ENCODE measurements at regions not wholly inside any gene's neighbourhood (a gene's known extent, or its start where the extent isn't known, plus 50 kb on each side); places are given as distances from the start of the nearest gene placed in this dataset.

- Histone ChIP-seq H3K4me3 (no peak overlapping the region), H3K4me1 (replicated peaks; ENCODE audit: insufficient read depth) (peaks cover 77% of the 10 kb centered on the region), H3F3A (ENCODE audit: insufficient read depth, low read depth) (peaks cover 49% of the 10 kb centered on the region), H3K79me2 (ENCODE audit: low read depth) (no peaks in the 10 kb centered on the region), H3K27me3 (ENCODE audit: insufficient read depth, low read depth) (no peaks in the 10 kb centered on the region), H3K27ac (no peak overlapping the region), H2AFZ (no peak overlapping the region), H3K36me3 (ENCODE audit: low read depth) (no peaks in the 10 kb centered on the region), H4K20me1 (ENCODE audit: insufficient read depth) (no peaks in the 10 kb centered on the region), H3K9me2 (ENCODE audit: insufficient read depth) (no peaks in the 10 kb centered on the region), H3K9me3 (ENCODE audit: insufficient read depth, low read depth) (no peaks in the 10 kb centered on the region), H3K4me2 (no peak overlapping the region)
- POLR2A ChIA-PET (ENCODE audit: unreplicated experiment): interaction anchor here (0.6 kb wide), 1 partner anchor 210 kb away, joined by 3 read pairs; no protein-coding TSS in a partner anchor
- no TSS peak for BruUV-seq (replicated peaks)
- intact Hi-C loops (cut with micrococcal nuclease; ENCODE audit: unreplicated experiment): no loop called here
- CTCF ChIA-PET: interaction anchor here (0.6 kb wide), 1 partner anchor 23 kb away, joined by 3 read pairs; no protein-coding TSS in a partner anchor
- DNase-seq: no peak
- no peak for TF ChIP-seq EZH2 (IDR thresholded peaks at IDR 0.05; ENCODE audit: low read depth)
- TF ChIP-seq, protein P1, sequence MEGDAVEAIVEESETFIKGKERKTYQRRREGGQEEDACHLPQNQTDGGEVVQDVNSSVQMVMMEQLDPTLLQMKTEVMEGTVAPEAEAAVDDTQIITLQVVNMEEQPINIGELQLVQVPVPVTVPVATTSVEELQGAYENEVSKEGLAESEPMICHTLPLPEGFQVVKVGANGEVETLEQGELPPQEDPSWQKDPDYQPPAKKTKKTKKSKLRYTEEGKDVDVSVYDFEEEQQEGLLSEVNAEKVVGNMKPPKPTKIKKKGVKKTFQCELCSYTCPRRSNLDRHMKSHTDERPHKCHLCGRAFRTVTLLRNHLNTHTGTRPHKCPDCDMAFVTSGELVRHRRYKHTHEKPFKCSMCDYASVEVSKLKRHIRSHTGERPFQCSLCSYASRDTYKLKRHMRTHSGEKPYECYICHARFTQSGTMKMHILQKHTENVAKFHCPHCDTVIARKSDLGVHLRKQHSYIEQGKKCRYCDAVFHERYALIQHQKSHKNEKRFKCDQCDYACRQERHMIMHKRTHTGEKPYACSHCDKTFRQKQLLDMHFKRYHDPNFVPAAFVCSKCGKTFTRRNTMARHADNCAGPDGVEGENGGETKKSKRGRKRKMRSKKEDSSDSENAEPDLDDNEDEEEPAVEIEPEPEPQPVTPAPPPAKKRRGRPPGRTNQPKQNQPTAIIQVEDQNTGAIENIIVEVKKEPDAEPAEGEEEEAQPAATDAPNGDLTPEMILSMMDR (conservative IDR thresholded peaks at IDR 0.05): no peak
These were observed 114.8 kb downstream of the COPS8 start for GRCh38 chr2:237200462-237200861.

DNA sequence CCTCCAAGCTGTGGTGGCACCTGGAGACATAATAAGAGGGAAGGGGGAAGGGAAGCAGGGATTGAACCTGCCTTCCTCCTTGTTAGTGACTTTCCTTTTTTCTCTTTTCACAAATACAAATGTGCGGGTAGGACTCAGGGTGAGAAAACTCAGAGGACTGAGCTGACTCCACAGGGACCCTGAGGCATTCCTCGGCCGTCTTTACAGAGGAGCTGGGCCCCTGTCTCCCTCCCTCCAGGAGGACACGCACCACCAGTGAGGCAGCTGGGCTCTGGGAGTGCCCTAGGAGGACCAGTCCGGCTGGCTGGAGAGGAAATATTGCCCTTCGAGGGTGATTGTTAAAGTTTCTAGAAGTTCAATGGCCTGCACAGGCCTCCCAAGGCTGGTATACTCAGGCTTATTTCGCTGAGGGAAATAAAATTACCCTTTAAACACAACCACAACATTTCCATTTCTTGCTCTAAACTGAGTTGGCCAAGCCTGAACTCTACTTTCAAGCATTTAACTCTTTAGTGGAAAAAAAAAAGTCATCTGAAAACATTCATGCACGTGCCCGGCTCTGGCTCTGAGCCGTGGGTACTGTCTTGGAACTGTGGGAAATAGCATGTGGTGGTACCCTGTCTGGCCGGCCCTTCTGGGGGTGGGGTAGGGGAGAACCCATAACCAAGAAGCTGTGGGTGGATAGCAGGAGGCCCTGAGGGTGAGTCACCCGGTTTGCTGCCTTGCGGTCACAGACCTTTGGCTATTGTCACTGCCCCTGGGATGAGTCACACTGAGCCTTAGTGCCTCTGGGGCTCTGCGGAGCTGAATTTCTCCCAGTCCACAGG lies 116.0 kb downstream of the COPS8 start:
- ChIA-PET CTCF (interaction anchor here (0.6 to 1.3 kb wide), 4 partner anchors 20 to 220 kb away, joined by 3 to 5 read pairs (median 5); no protein-coding TSS in a partner anchor), POLR2A (ENCODE audit: unreplicated experiment) (interaction anchor here (0.5 to 0.7 kb wide), 5 partner anchors 20 to 1493 kb away, joined by 3 to 5 read pairs (median 3); no protein-coding TSS in a partner anchor)
- H3K9me2 ChIP-seq (ENCODE audit: insufficient read depth): no peaks in the 10 kb centered on the region
- H3K4me2 ChIP-seq: peak overlapping the region; percentile 74
- intact Hi-C loops (cut with micrococcal nuclease; ENCODE audit: unreplicated experiment): loop anchor here (1.0 to 2.0 kb wide), 3 partner anchors 25 to 97 kb away; no protein-coding TSS in a partner anchor
- peak; percentile 94 to 97 for DNase-seq
- H3K36me3 ChIP-seq (ENCODE audit: low read depth): no peaks in the 10 kb centered on the region
- H2AFZ ChIP-seq: peak overlapping the region; percentile 20; the same call in 1 of the 2 replicates
- no peak for TF ChIP-seq EZH2 (IDR thresholded peaks at IDR 0.05; ENCODE audit: low read depth)
- TF ChIP-seq, protein P1 (conservative IDR thresholded peaks at IDR 0.05): no peak
- no peaks in the 10 kb centered on the region for H4K20me1 ChIP-seq (ENCODE audit: insufficient read depth)
- H3K9me3 ChIP-seq (ENCODE audit: insufficient read depth, low read depth): no peaks in the 10 kb centered on the region
- H3F3A ChIP-seq (ENCODE audit: insufficient read depth, low read depth): peaks cover 42% of the 10 kb centered on the region
- H3K4me3 ChIP-seq: peak overlapping the region; percentile 36; the same call in 1 of the 2 replicates
- H3K4me1 ChIP-seq (replicated peaks; ENCODE audit: insufficient read depth): peaks cover 64% of the 10 kb centered on the region
- no TSS peak for BruUV-seq (replicated peaks)
- no peaks in the 10 kb centered on the region for H3K79me2 ChIP-seq (ENCODE audit: low read depth)
- peak overlapping the region; percentile 86 for H3K27ac ChIP-seq
- H3K27me3 ChIP-seq (ENCODE audit: insufficient read depth, low read depth): no peaks in the 10 kb centered on the region

DNA sequence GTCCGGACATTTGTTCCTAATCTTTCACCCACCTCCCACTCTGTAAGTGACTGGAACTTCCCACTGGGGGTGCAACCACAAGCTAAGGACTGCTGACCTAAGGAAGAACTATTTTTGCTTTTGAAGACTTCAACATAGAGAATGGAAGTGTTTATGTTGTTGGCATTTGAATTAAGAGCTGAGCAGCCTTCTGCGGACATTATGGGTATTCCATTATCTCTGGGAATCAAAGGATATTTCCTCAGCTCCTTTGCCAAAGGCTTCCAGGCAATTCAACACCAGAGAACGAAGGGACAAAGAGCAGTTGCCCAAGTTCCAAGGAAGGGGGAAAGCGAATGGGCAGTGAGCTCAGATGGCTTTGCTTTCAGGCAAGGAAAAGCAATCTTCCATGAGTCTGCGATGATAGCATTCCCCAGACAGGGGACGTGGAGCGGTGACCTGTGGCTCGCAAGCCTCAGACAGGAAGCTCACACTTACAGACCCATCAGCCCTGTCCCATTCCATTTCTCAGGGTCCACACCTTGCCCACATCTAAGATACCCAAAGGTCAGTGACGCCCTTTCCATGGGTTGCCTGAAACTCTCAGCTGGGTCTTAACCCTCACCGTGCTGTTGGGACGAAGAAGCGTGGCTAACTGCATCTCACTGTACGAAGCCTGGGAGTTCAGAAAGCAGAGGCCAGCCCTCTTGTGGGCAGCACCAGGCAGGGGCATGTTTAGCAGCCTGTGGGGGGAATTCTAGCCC lies 116.8 kb downstream of the COPS8 start:
- peaks cover 34% of the 10 kb centered on the region for H3F3A ChIP-seq (ENCODE audit: insufficient read depth, low read depth)
- POLR2A ChIA-PET (ENCODE audit: unreplicated experiment): interaction anchor here (0.5 to 0.6 kb wide), 6 partner anchors 10 to 1494 kb away, joined by 3 to 5 read pairs (median 3); no protein-coding TSS in a partner anchor
- CTCF ChIA-PET: interaction anchor here (0.6 to 1.3 kb wide), 4 partner anchors 20 to 219 kb away, joined by 3 to 5 read pairs (median 5); no protein-coding TSS in a partner anchor
- H3K27me3 ChIP-seq (ENCODE audit: insufficient read depth, low read depth): no peaks in the 10 kb centered on the region
- peak overlapping the region; percentile 74 for H3K4me2 ChIP-seq
- no peaks in the 10 kb centered on the region for H4K20me1 ChIP-seq (ENCODE audit: insufficient read depth)
- no peaks in the 10 kb centered on the region for H3K36me3 ChIP-seq (ENCODE audit: low read depth)
- H3K4me3 ChIP-seq: peak overlapping the region; percentile 36; the same call in 1 of the 2 replicates
- no peaks in the 10 kb centered on the region for H3K79me2 ChIP-seq (ENCODE audit: low read depth)
- TF ChIP-seq, protein P1 (conservative IDR thresholded peaks at IDR 0.05): no peak
- TF ChIP-seq EZH2 (IDR thresholded peaks at IDR 0.05; ENCODE audit: low read depth): no peak
- no peak for DNase-seq
- H3K27ac ChIP-seq: peak overlapping the region; percentile 86
- H3K4me1 ChIP-seq (replicated peaks; ENCODE audit: insufficient read depth): peaks cover 61% of the 10 kb centered on the region
- no TSS peak for BruUV-seq (replicated peaks)
- no peaks in the 10 kb centered on the region for H3K9me2 ChIP-seq (ENCODE audit: insufficient read depth)
- no peaks in the 10 kb centered on the region for H3K9me3 ChIP-seq (ENCODE audit: insufficient read depth, low read depth)
- peak overlapping the region; percentile 13; the same call in 1 of the 2 replicates for H2AFZ ChIP-seq
- intact Hi-C loops (cut with micrococcal nuclease; ENCODE audit: unreplicated experiment): loop anchor here (1.0 to 2.0 kb wide), 3 partner anchors 24 to 96 kb away; no protein-coding TSS in a partner anchor
